ENCODE measurements at regions not wholly inside any gene's neighbourhood (a gene's known extent, or its start where the extent isn't known, plus 50 kb on each side); places are given as distances from the start of the nearest gene placed in this dataset.
"Not testable (repeated sequence)": the region's sequence is repeated elsewhere in the genome, so short reads cannot be mapped to it uniquely, and the experiment has no call there.

DNA sequence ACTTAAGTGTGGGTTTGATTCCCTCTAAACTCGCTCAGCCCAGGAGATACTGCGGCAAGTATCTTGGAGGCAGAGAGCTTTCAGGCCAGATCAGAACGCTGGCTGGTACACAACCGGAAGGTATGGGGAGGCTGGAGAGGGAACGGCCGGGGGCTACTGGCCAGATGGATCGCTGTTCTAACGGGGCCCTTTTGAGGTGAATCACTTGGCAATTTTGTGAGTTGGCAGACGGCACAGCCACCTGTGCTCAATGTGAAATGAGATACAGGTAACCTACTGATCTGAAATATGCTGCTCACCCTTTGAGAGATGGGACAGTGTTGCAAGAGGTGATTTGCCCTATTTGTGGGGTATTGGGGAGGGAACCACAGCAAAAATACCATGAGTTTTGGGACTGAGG lies 622.9 kb upstream of the RBFOX1 start:
- H3K4me3 ChIP-seq (ENCODE audit: low read depth, low read length): no peak overlapping the region
- TF ChIP-seq, protein P1, sequence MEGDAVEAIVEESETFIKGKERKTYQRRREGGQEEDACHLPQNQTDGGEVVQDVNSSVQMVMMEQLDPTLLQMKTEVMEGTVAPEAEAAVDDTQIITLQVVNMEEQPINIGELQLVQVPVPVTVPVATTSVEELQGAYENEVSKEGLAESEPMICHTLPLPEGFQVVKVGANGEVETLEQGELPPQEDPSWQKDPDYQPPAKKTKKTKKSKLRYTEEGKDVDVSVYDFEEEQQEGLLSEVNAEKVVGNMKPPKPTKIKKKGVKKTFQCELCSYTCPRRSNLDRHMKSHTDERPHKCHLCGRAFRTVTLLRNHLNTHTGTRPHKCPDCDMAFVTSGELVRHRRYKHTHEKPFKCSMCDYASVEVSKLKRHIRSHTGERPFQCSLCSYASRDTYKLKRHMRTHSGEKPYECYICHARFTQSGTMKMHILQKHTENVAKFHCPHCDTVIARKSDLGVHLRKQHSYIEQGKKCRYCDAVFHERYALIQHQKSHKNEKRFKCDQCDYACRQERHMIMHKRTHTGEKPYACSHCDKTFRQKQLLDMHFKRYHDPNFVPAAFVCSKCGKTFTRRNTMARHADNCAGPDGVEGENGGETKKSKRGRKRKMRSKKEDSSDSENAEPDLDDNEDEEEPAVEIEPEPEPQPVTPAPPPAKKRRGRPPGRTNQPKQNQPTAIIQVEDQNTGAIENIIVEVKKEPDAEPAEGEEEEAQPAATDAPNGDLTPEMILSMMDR (conservative IDR thresholded peaks at IDR 0.05; ENCODE audit: low read depth, low read length): no peak
- DNase-seq (ENCODE audit: low read depth): no peak

DNA sequence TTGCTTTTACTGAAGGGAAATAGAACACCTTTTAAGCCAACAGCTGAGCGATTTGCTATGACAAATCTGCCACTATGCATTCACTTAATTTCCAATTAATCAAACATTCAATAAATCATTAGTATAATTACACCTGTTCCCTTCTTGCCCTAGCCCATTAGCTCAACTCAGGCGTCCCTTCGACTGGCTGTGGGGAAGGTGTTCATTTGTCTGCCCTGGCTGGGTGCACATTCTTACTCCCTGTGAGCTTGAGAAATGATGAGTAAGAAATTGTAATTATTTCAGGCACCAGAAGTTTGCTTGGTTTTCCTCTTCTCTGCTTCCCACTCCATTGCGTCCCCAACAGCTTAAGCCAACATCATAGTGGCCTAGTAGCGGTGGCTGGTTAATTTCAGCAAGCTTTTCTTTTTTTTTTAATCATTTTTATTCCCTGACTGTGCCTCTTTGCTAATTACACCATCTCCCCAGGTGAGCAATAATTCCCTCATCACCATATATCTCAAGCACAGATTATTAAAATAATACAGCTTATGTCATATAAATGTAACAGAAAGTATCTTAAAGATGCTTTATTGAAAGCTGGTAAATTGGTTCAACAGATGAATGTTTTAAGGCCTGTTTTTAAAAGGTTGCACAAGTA lies 623.9 kb upstream of the RBFOX1 start:
- TF ChIP-seq, protein P1 (conservative IDR thresholded peaks at IDR 0.05; ENCODE audit: low read depth, low read length): no peak
- no peak overlapping the region for H3K4me3 ChIP-seq (ENCODE audit: low read depth, low read length)
- DNase-seq (ENCODE audit: low read depth): no peak

DNA sequence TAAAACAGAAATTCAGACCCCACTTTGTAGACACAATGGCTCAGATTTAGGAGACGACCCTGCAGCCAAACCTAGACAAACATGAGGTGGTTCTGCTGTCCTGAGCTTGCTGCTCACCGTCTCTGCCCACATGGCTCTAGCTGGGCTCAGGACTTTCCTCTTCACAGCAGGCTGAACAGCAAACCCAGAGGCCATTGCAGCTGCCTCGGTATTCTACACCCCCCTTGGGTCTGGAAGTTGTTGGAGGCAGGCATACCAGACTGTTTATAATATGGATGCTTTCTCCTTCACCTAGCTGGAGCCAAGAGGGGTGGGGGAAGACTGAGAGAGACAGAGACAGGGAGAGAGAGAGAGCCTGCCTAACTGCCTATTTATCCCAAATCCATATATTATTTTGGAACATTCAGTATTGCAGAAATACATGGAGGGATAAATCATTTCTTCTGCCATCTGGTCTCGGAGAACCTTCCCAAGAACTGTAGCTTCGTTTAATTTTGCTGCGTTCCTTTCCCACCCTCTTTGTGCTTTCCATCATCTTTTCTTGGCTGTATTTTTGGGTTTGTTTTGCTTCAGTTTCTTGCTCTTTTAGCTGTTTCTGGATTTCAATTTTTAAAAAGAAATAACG lies 628.2 kb upstream of the RBFOX1 start:
- TF ChIP-seq, protein P1 (conservative IDR thresholded peaks at IDR 0.05; ENCODE audit: low read depth, low read length): no peak
- H3K4me3 ChIP-seq (ENCODE audit: low read depth, low read length): no peak overlapping the region
- no peak for DNase-seq (ENCODE audit: low read depth)

DNA sequence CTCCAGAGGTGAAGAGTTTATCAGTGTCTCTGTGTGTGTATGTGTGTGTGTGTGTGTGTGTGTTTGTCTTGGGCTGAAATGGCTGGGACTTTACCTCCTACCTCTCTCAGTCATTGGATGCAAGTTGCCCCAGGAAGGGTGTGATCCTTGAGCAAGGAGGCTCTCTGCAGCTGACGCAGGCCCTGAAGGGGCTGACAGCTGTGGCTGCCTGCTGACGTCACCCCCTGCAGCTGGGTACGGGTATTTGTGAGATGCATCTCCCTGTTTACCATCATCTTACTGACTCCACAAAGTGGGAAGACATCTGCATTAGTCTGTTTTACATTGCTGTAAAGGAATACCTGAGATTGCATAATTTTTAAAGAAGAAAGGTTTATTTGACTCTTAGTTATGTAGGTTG lies 631.5 kb upstream of the RBFOX1 start:
- DNase-seq (ENCODE audit: low read depth): no peak
- no peak overlapping the region for H3K4me3 ChIP-seq (ENCODE audit: low read depth, low read length)
- TF ChIP-seq, protein P1 (conservative IDR thresholded peaks at IDR 0.05; ENCODE audit: low read depth, low read length): no peak

DNA sequence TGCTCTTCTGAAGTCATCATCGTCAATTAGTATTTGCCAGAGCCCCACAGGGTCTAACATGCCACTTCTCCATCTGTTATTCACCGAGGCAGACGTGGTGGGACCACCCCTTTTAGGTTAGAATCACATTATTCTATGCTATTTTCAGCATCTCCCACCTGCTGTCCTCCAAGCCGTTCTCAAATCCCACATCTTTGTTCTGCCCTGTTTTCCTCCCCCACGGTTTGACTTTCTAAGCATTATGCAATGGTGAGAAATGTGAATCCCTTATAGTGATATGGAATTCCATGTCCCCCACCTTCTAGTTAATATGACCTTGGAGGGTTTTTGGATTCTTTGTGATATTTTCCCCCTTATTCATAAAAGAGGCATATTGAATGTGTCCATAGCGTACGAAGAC lies 634.1 kb upstream of the RBFOX1 start:
- no peak for DNase-seq (ENCODE audit: low read depth)
- TF ChIP-seq, protein P1 (conservative IDR thresholded peaks at IDR 0.05; ENCODE audit: low read depth, low read length): no peak
- no peak overlapping the region for H3K4me3 ChIP-seq (ENCODE audit: low read depth, low read length)

DNA sequence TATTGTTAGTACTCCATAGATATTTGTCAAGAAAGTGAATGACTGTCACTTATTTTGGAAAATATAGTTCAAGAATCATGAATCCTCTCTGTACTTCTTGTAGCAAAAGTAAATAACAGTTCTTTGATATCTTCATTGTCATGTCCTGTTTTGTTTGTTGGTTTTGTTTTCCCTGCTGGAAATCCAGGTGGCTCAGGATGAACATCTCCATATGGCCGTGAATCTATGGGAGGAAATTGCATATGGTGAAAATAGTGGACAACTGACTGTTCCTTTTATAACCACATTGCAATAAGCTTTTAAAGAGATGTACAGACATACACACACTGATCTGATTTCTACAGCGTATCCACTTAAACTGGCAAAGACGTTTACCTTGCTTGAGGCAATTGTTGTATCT lies 637.0 kb upstream of the RBFOX1 start:
- TF ChIP-seq, protein P1 (conservative IDR thresholded peaks at IDR 0.05; ENCODE audit: low read depth, low read length): no peak
- no peak overlapping the region for H3K4me3 ChIP-seq (ENCODE audit: low read depth, low read length)
- DNase-seq (ENCODE audit: low read depth): no peak

DNA sequence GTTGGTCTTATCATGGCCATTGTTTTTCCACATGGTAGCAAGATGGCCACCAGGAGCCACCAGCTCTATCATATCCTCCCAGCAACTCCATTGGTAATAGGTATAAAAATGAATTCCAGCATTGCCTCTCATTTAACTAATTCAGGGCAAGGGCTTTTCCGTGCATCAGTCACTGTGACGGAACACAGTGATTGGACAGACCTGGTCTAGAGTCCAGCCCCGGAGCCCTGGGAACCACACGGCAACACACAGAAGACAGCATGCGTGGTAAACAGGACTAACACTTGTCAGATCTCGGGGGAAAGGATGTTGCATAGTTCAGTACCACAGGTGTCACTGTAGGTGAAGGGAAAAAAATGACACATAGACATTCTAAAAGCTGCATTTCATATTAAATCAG lies 638.0 kb upstream of the RBFOX1 start:
- H3K4me3 ChIP-seq (ENCODE audit: low read depth, low read length): no peak overlapping the region
- TF ChIP-seq, protein P1 (conservative IDR thresholded peaks at IDR 0.05; ENCODE audit: low read depth, low read length): no peak
- no peak for DNase-seq (ENCODE audit: low read depth)

DNA sequence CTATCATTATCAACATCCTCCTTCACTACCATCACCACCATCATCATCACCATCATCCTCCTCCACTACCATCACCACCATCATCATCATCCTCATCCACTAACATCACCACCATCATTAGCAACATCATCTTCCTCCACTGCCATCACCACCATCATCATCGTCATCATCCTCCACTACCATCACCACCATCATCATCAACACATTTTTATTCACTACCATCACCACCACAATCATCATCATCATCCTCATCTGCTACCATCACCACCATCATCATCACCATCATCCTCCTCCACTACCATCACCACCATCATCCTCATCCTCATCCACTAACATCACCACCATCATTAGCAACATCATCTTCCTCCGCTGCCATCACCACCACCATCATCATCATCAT lies 639.2 kb upstream of the RBFOX1 start:
- H3K4me3 ChIP-seq (ENCODE audit: low read depth, low read length); DNase-seq (ENCODE audit: low read depth): not testable (repeated sequence)
